ENCODE measurements at regions not wholly inside any gene's neighbourhood (a gene's known extent, or its start where the extent isn't known, plus 50 kb on each side); places are given as distances from the start of the nearest gene placed in this dataset.

DNA sequence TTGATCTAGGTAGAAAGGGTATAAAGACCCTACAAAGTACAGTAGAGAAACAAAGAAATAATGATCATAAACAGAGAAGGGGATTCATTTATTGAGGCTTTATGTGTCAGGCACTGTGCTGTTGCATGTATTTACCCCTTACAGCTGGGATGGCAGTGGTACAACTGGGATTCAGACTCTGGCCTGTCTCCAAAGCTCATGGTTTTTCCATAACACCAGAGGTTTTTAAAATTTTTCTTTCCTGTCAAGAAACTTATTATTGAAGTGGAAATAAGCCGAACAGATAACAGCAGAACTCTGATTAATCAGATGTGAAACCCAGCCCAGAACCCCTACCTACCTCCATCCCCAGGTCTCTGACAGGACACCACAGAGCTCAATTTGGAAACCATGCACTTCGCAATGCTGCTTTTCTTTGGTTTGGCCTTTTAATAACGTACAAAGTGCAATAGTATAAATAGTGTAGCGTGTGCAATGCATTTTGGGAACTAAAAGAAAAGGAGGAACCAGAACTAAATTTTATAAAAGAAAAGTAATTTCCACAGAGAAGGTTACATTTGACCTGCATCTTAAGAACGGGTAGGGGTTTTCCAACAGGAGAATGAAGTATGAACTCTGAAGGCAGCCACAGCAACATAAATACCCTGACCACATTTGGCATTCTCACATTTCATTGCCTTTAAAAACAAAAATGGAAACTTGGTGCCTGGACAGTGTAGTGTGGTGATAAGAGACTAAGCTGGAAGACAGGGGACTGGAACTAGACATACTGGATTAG, 92.0 kb upstream of the S1PR1 start:
- no peak for TF ChIP-seq FOXO4 (CRISPR knock-in tag; conservative IDR thresholded peaks at IDR 0.05)
- no peak for TF ChIP-seq CTCF (CRISPR knock-in tag; IDR thresholded peaks at IDR 0.05)
- TF ChIP-seq BHLHE40 (IDR thresholded peaks at IDR 0.05; ENCODE audit: low read length): no peak
- no peak for TF ChIP-seq RFX5 (IDR thresholded peaks at IDR 0.05; ENCODE audit: low read depth, low read length)
- no peak for TF ChIP-seq HDAC2 (CRISPR knock-in tag; IDR thresholded peaks at IDR 0.05)
- no peak for TF ChIP-seq TCF12 (IDR thresholded peaks at IDR 0.05)
- no peak for TF ChIP-seq TCF12 (CRISPR knock-in tag; IDR thresholded peaks at IDR 0.05)
- TF ChIP-seq MAZ (IDR thresholded peaks at IDR 0.05; ENCODE audit: borderline replicate concordance, low read depth, low read length): no peak
- TF ChIP-seq MAZ (CRISPR knock-in tag; IDR thresholded peaks at IDR 0.05; ENCODE audit: low read depth): no peak
- TF ChIP-seq MEIS1 (CRISPR knock-in tag; IDR thresholded peaks at IDR 0.05; ENCODE audit: borderline replicate concordance): no peak
- no peak for TF ChIP-seq JUNB (CRISPR knock-in tag; IDR thresholded peaks at IDR 0.05; ENCODE audit: borderline replicate concordance)
- TF ChIP-seq ZNF710 (CRISPR knock-in tag; IDR thresholded peaks at IDR 0.05; ENCODE audit: borderline replicate concordance): no peak
- TF ChIP-seq, protein P1, sequence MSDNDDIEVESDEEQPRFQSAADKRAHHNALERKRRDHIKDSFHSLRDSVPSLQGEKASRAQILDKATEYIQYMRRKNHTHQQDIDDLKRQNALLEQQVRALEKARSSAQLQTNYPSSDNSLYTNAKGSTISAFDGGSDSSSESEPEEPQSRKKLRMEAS (IDR thresholded peaks at IDR 0.05): no peak
- no peak for TF ChIP-seq GTF3A (CRISPR knock-in tag; conservative IDR thresholded peaks at IDR 0.05)
- TF ChIP-seq, protein P2, sequence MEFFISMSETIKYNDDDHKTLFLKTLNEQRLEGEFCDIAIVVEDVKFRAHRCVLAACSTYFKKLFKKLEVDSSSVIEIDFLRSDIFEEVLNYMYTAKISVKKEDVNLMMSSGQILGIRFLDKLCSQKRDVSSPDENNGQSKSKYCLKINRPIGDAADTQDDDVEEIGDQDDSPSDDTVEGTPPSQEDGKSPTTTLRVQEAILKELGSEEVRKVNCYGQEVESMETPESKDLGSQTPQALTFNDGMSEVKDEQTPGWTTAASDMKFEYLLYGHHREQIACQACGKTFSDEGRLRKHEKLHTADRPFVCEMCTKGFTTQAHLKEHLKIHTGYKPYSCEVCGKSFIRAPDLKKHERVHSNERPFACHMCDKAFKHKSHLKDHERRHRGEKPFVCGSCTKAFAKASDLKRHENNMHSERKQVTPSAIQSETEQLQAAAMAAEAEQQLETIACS (CRISPR knock-in tag; IDR thresholded peaks at IDR 0.05): no peak
- TF ChIP-seq SIX1 (CRISPR knock-in tag; IDR thresholded peaks at IDR 0.05; ENCODE audit: borderline replicate concordance): no peak

Measured in HepG2 (cell line).